Neutrophil (primary cell): ENCODE measurements at regions not wholly inside any gene's neighbourhood (a gene's known extent, or its start where the extent isn't known, plus 50 kb on each side); places are given as distances from the start of the nearest gene placed in this dataset.

ENCODE experiments used
- H3K27ac ChIP-seq: fragments of 200-600 bp; sonication (generic); 2 replicates; pipeline ENCODE4 v1.5.1; 2016; ENCODE audit warnings: mild to moderate bottlenecking, moderate library complexity
- H3K27me3 ChIP-seq: fragments of 200-600 bp; sonication (generic); 2 replicates; pipeline ENCODE4 v1.6.0; 2016; ENCODE audit warnings: mild to moderate bottlenecking
- H3K36me3 ChIP-seq: fragments of 200-600 bp; sonication (generic); 2 replicates; pipeline ENCODE4 v1.5.1; 2017
- H3K4me1 ChIP-seq, 2 experiments: fragments of 200-600 bp in 1 of 2; sonication (generic) in 1 of 2; 1 replicate in 1 of 2; 2 replicates in 1 of 2; pipeline versions ENCODE4 v1.5.1 to v1.6.1; 2013 to 2016; ENCODE audit warnings: low read depth in 1 of 2, low read length in 1 of 2, mild to moderate bottlenecking in 1 of 2, moderate library complexity in 1 of 2; ENCODE audit not compliant: control insufficient read depth in 1 of 2, insufficient read depth in 1 of 2
- H3K4me3 ChIP-seq, 2 experiments: fragments of 200-600 bp in 1 of 2; sonication (generic) in 1 of 2; 1 replicate in 1 of 2; 2 replicates in 1 of 2; pipeline ENCODE4 v1.5.1; 2013 to 2016; ENCODE audit warnings: low read depth in 1 of 2, low read length in 1 of 2, mild to moderate bottlenecking in 1 of 2, moderate library complexity in 1 of 2
- H3K9me3 ChIP-seq: fragments of 200-600 bp; sonication (generic); 2 replicates; pipeline ENCODE4 v1.5.1; 2016
- CTCF ChIP-seq: fragments of 200-600 bp; sonication (generic); IDR thresholded peaks from 2 replicates; pipeline ENCODE4 v1.5.1; 2016; ENCODE audit warnings: antibody characterized with exemption

- no peak for TF ChIP-seq CTCF
- no peaks in the 10 kb centered on the region for H3K4me1 ChIP-seq
- H3K4me3 ChIP-seq: no peak overlapping the region
- no peak overlapping the region for H3K27ac ChIP-seq
- no peaks in the 10 kb centered on the region for H3K36me3 ChIP-seq
- peaks cover 26% of the 10 kb centered on the region for H3K27me3 ChIP-seq
- H3K9me3 ChIP-seq: no peaks in the 10 kb centered on the region
Observed at GRCh38 chr1:58986996-58987767, 203.3 kb upstream of the JUN start.

GRCh38 chr1:58988752-58989151 is 204.9 kb upstream of the JUN start:
- H3K4me3 ChIP-seq: no peak overlapping the region
- no peak for TF ChIP-seq CTCF
- no peaks in the 10 kb centered on the region for H3K36me3 ChIP-seq
- no peaks in the 10 kb centered on the region for H3K4me1 ChIP-seq
- no peaks in the 10 kb centered on the region for H3K9me3 ChIP-seq
- no peak overlapping the region for H3K27ac ChIP-seq
- peaks cover 21% of the 10 kb centered on the region for H3K27me3 ChIP-seq

GRCh38 chr1:58989845-58990244 is 206.0 kb upstream of the JUN start:
- no peaks in the 10 kb centered on the region for H3K4me1 ChIP-seq
- H3K27ac ChIP-seq: no peak overlapping the region
- no peaks in the 10 kb centered on the region for H3K36me3 ChIP-seq
- H3K9me3 ChIP-seq: no peaks in the 10 kb centered on the region
- no peak overlapping the region for H3K4me3 ChIP-seq
- peaks cover 21% of the 10 kb centered on the region for H3K27me3 ChIP-seq
- no peak for TF ChIP-seq CTCF

GRCh38 chr1:58991305-58991704 is 207.5 kb upstream of the JUN start:
- no peak overlapping the region for H3K4me3 ChIP-seq
- no peaks in the 10 kb centered on the region for H3K4me1 ChIP-seq
- no peak overlapping the region for H3K27ac ChIP-seq
- no peak for TF ChIP-seq CTCF
- H3K9me3 ChIP-seq: no peaks in the 10 kb centered on the region
- peaks cover 15% of the 10 kb centered on the region for H3K27me3 ChIP-seq
- no peaks in the 10 kb centered on the region for H3K36me3 ChIP-seq

- Histone ChIP-seq H3K4me1 (no peaks in the 10 kb centered on the region), H3K9me3 (no peaks in the 10 kb centered on the region), H3K36me3 (no peaks in the 10 kb centered on the region), H3K27me3 (peaks cover 11% of the 10 kb centered on the region), H3K27ac (no peak overlapping the region), H3K4me3 (no peak overlapping the region)
- no peak for TF ChIP-seq CTCF
Observed at GRCh38 chr1:58992643-58993042, 208.8 kb upstream of the JUN start.
